ENCODE measurements at regions not wholly inside any gene's neighbourhood (a gene's known extent, or its start where the extent isn't known, plus 50 kb on each side); places are given as distances from the start of the nearest gene placed in this dataset.

DNA sequence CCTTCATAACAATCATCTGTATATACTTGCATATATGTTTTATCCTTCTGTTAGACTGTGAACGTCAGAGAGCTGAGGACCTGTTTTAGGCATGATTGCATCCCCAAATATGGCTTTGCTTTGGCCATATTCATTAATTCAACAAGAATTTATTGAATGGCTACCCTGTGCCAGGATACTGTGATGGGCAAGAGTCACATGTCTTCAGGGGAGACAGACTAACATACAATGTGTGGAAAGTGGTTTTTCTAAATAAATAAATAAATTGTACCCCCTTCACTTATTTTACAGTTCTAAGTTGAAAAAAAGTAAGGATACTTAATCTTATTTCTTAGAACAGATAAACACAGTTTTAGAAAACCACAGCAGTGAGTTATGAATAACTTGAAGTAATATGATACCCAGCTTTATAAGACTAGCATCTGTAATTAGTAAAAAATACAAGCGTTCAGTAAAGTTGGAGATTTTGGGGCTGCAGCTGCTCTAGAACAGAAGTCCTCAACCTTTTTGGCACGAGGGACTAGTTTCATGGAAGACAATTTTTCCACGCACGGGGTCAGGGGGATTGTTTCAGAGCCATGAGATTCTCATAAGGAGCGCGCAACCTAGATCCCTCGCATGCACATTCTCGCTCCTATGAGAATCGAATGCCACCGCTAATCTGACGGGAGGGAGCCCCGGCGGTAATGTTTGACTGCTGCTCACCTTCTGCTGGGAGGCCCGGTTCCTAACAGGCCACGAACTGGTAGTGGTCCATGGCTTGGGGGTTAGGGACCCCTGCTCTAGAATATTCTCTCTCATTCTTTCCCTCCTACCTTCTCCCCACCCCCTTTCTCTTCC, 89.4 kb upstream of the MTPN start:
- DNase-seq (ENCODE audit: low read depth), result no peak
- TF ChIP-seq, protein P1, sequence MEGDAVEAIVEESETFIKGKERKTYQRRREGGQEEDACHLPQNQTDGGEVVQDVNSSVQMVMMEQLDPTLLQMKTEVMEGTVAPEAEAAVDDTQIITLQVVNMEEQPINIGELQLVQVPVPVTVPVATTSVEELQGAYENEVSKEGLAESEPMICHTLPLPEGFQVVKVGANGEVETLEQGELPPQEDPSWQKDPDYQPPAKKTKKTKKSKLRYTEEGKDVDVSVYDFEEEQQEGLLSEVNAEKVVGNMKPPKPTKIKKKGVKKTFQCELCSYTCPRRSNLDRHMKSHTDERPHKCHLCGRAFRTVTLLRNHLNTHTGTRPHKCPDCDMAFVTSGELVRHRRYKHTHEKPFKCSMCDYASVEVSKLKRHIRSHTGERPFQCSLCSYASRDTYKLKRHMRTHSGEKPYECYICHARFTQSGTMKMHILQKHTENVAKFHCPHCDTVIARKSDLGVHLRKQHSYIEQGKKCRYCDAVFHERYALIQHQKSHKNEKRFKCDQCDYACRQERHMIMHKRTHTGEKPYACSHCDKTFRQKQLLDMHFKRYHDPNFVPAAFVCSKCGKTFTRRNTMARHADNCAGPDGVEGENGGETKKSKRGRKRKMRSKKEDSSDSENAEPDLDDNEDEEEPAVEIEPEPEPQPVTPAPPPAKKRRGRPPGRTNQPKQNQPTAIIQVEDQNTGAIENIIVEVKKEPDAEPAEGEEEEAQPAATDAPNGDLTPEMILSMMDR (IDR thresholded peaks at IDR 0.05; ENCODE audit: insufficient read depth, low read length, poor library complexity, severe bottlenecking), result no peak
- Histone ChIP-seq H3K4me3 (ENCODE audit: low read depth, low read length) (no peak overlapping the region), H3K27me3 (ENCODE audit: control insufficient read depth, insufficient read depth, low read length) (no peaks in the 10 kb centered on the region), H3K36me3 (ENCODE audit: control insufficient read depth, insufficient read depth, low read length) (no peaks in the 10 kb centered on the region)

GRCh38 chr7:136064627-136065237, 87.6 kb upstream of the MTPN start:
- Histone ChIP-seq H3K36me3 (ENCODE audit: control insufficient read depth, insufficient read depth, low read length) (no peaks in the 10 kb centered on the region), H3K4me3 (ENCODE audit: low read depth, low read length) (no peak overlapping the region), H3K27me3 (ENCODE audit: control insufficient read depth, insufficient read depth, low read length) (no peaks in the 10 kb centered on the region)
- no peak for DNase-seq (ENCODE audit: low read depth)
- TF ChIP-seq, protein P1 (IDR thresholded peaks at IDR 0.05; ENCODE audit: insufficient read depth, low read length, poor library complexity, severe bottlenecking), result no peak

DNA sequence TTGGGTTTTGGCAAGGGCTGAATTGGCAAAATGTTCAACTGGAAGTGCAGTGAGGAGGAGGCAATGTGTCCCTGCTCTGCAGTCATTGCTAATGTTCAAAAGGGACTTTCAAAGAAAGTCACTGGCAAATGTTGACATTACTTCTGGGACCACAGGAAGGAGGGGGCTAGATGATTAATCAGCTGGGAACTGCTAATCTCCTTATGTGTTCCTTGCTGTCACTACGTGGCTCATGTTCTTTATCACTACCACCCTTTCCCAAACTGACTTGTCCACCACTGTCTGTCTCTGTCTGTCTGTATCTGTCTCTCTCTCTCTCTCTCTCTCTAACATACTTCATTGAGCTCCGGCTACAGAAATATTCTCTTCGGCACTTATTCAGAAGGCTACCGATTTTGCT, 86.9 kb upstream of the MTPN start:
- no peaks in the 10 kb centered on the region for H3K27me3 ChIP-seq (ENCODE audit: control insufficient read depth, insufficient read depth, low read length)
- DNase-seq (ENCODE audit: low read depth), result no peak
- TF ChIP-seq, protein P1 (IDR thresholded peaks at IDR 0.05; ENCODE audit: insufficient read depth, low read length, poor library complexity, severe bottlenecking), result no peak
- no peaks in the 10 kb centered on the region for H3K36me3 ChIP-seq (ENCODE audit: control insufficient read depth, insufficient read depth, low read length)
- H3K4me3 ChIP-seq (ENCODE audit: low read depth, low read length), result no peak overlapping the region

- no peaks in the 10 kb centered on the region for H3K27me3 ChIP-seq (ENCODE audit: control insufficient read depth, insufficient read depth, low read length)
- no peaks in the 10 kb centered on the region for H3K36me3 ChIP-seq (ENCODE audit: control insufficient read depth, insufficient read depth, low read length)
- TF ChIP-seq, protein P1 (IDR thresholded peaks at IDR 0.05; ENCODE audit: insufficient read depth, low read length, poor library complexity, severe bottlenecking), result no peak
- DNase-seq (ENCODE audit: low read depth), result no peak
- H3K4me3 ChIP-seq (ENCODE audit: low read depth, low read length), result no peak overlapping the region
Measured at GRCh38 chr7:136063326-136063666, 86.1 kb upstream of the MTPN start.

GRCh38 chr7:136062625-136063325, 85.6 kb upstream of the MTPN start:
- no peaks in the 10 kb centered on the region for H3K36me3 ChIP-seq (ENCODE audit: control insufficient read depth, insufficient read depth, low read length)
- no peak for DNase-seq (ENCODE audit: low read depth)
- TF ChIP-seq, protein P1 (IDR thresholded peaks at IDR 0.05; ENCODE audit: insufficient read depth, low read length, poor library complexity, severe bottlenecking), result no peak
- no peak overlapping the region for H3K4me3 ChIP-seq (ENCODE audit: low read depth, low read length)
- no peaks in the 10 kb centered on the region for H3K27me3 ChIP-seq (ENCODE audit: control insufficient read depth, insufficient read depth, low read length)
